ENCODE measurements at regions not wholly inside any gene's neighbourhood (a gene's known extent, or its start where the extent isn't known, plus 50 kb on each side); places are given as distances from the start of the nearest gene placed in this dataset.

- TF ChIP-seq ZNF274 (IDR thresholded peaks at IDR 0.05; ENCODE audit: low read depth, low read length) = no peak
- TF ChIP-seq YY1 (IDR thresholded peaks at IDR 0.05; ENCODE audit: insufficient read depth, insufficient read length) = no peak
- no peak for TF ChIP-seq SUZ12 (IDR thresholded peaks at IDR 0.05; ENCODE audit: extremely low read depth, insufficient read depth, insufficient read length)
Measured at GRCh38 chr3:135632556-135633065, 332.9 kb upstream of the PPP2R3A start.

Data from NT2/D1 (cell line).